HL-60 (cell line): ENCODE measurements at regions not wholly inside any gene's neighbourhood (a gene's known extent, or its start where the extent isn't known, plus 50 kb on each side); places are given as distances from the start of the nearest gene placed in this dataset.

Experiments
- GABPA ChIP-seq: IDR thresholded peaks from 2 replicates; pipeline ENCODE4 v1.6.1; 2012; ENCODE audit warnings: low read depth
- POLR2AphosphoS5 ChIP-seq: IDR thresholded peaks from 2 replicates; pipeline ENCODE4 v1.6.1; 2012; ENCODE audit warnings: low read depth
- SPI1 ChIP-seq: IDR thresholded peaks from 2 replicates; pipeline ENCODE4 v1.6.1; 2012; ENCODE audit warnings: low read depth, mild to moderate bottlenecking, borderline replicate concordance
- TF ChIP-seq, protein P1 (sequence below): IDR thresholded peaks from one replicate; pipeline ENCODE4 v1.5.1; 2011; ENCODE audit warnings: low read length, control low read depth, inconsistent platforms; ENCODE audit not compliant: insufficient read depth
- TF ChIP-seq, protein P2 (sequence below): IDR thresholded peaks from 2 replicates; pipeline ENCODE4 v1.6.1; 2012; ENCODE audit warnings: low read depth; ENCODE audit not compliant: insufficient replicate concordance

DNA sequence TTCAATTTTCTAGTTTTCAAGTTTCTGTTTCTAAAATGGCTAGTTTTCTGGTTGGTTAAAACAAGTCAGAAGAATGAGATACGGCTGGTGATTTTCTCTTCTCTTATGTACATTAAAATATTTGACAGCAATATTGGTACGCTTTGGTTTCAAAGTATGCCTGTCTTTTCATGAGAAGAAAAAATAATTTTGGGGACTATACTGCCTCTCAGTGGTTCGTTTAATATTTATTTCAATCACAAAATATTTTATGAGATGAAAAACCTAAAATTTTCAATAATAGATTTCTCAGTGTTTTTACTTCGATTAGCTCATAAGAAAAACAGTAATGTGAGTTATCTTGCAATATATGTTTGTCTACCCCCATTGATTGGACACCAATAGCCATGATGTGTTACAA lies 72.8 kb upstream of the AADACL2 start:
- TF ChIP-seq SPI1 (no peak), POLR2AphosphoS5 (no peak), GABPA (no peak)
- TF ChIP-seq, protein P1, sequence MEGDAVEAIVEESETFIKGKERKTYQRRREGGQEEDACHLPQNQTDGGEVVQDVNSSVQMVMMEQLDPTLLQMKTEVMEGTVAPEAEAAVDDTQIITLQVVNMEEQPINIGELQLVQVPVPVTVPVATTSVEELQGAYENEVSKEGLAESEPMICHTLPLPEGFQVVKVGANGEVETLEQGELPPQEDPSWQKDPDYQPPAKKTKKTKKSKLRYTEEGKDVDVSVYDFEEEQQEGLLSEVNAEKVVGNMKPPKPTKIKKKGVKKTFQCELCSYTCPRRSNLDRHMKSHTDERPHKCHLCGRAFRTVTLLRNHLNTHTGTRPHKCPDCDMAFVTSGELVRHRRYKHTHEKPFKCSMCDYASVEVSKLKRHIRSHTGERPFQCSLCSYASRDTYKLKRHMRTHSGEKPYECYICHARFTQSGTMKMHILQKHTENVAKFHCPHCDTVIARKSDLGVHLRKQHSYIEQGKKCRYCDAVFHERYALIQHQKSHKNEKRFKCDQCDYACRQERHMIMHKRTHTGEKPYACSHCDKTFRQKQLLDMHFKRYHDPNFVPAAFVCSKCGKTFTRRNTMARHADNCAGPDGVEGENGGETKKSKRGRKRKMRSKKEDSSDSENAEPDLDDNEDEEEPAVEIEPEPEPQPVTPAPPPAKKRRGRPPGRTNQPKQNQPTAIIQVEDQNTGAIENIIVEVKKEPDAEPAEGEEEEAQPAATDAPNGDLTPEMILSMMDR = no peak
- TF ChIP-seq, protein P2, sequence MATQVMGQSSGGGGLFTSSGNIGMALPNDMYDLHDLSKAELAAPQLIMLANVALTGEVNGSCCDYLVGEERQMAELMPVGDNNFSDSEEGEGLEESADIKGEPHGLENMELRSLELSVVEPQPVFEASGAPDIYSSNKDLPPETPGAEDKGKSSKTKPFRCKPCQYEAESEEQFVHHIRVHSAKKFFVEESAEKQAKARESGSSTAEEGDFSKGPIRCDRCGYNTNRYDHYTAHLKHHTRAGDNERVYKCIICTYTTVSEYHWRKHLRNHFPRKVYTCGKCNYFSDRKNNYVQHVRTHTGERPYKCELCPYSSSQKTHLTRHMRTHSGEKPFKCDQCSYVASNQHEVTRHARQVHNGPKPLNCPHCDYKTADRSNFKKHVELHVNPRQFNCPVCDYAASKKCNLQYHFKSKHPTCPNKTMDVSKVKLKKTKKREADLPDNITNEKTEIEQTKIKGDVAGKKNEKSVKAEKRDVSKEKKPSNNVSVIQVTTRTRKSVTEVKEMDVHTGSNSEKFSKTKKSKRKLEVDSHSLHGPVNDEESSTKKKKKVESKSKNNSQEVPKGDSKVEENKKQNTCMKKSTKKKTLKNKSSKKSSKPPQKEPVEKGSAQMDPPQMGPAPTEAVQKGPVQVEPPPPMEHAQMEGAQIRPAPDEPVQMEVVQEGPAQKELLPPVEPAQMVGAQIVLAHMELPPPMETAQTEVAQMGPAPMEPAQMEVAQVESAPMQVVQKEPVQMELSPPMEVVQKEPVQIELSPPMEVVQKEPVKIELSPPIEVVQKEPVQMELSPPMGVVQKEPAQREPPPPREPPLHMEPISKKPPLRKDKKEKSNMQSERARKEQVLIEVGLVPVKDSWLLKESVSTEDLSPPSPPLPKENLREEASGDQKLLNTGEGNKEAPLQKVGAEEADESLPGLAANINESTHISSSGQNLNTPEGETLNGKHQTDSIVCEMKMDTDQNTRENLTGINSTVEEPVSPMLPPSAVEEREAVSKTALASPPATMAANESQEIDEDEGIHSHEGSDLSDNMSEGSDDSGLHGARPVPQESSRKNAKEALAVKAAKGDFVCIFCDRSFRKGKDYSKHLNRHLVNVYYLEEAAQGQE = no peak
